Activated naive CD8-positive, alpha-beta T cell (primary cell): ENCODE measurements at regions not wholly inside any gene's neighbourhood (a gene's known extent, or its start where the extent isn't known, plus 50 kb on each side); places are given as distances from the start of the nearest gene placed in this dataset.
"Not testable (repeated sequence)": the region's sequence is repeated elsewhere in the genome, so short reads cannot be mapped to it uniquely, and the experiment has no call there.

ENCODE experiments used
- H3K27ac Mint-ChIP-seq: one replicate; pipeline ENCODE4 v1.8.0; 2021; ENCODE audit warnings: mixed read lengths
- H3K27me3 Mint-ChIP-seq: one replicate; pipeline ENCODE4 v1.8.0; 2021; ENCODE audit warnings: mixed read lengths
- H3K36me3 Mint-ChIP-seq: one replicate; pipeline ENCODE4 v1.8.0; 2021; ENCODE audit warnings: mixed read lengths
- H3K4me1 Mint-ChIP-seq: one replicate; pipeline ENCODE4 v1.8.0; 2021; ENCODE audit warnings: low read depth, mixed read lengths
- H3K4me3 Mint-ChIP-seq: one replicate; pipeline ENCODE4 v1.8.0; 2021; ENCODE audit warnings: mild to moderate bottlenecking, mixed read lengths
- H3K9me3 Mint-ChIP-seq: one replicate; pipeline ENCODE4 v1.8.0; 2021; ENCODE audit warnings: low read depth, mixed read lengths

DNA sequence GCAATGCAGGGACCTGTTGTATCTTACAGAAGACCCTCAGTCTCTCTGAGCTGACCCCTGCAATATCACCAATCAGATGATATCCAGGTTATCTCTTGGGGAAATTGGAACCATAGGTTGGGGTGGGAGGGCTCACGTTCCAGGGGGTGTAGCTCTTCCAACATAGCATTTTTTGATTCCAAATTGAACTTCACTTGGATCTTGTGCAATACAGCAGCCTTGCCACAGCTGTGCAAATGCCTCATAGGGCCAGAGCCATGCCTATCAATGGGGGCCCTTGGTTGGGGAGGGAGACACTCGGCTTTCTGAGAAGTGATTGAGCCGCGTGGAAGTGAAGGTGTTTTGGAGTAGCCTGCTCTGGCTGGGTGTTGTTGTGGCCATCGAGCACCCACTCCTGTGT is 117.2 kb upstream of the PITX1 start:
- H3K27me3 Mint-ChIP-seq: peaks cover 2% of the 10 kb centered on the region
- H3K9me3 Mint-ChIP-seq: peaks cover 10% of the 10 kb centered on the region
- no peak overlapping the region for H3K4me3 Mint-ChIP-seq
- peaks cover 2% of the 10 kb centered on the region for H3K36me3 Mint-ChIP-seq
- H3K4me1 Mint-ChIP-seq: no peaks in the 10 kb centered on the region
- no peak overlapping the region for H3K27ac Mint-ChIP-seq

DNA sequence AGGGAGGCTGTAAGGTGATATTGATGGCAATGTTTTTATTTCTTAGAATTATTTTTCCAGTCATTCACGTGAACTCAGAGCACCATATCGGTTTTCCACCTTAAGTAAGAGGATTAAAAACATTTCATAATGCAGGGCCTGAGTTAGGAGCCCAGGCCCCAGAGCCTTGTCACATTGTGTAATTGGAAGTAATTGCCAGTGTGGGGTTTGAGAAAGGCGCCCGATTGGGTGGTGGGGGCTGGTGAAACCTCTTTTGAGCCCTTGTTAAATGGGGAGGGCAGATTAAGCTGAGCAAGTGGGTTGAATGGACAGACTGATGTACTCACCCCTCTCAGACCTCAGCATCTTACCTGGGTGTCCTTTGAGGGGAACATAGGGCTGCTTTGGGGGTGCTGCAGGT is 116.7 kb upstream of the PITX1 start:
- H3K4me1 Mint-ChIP-seq: no peaks in the 10 kb centered on the region
- peaks cover 2% of the 10 kb centered on the region for H3K36me3 Mint-ChIP-seq
- H3K4me3 Mint-ChIP-seq: no peak overlapping the region

DNA sequence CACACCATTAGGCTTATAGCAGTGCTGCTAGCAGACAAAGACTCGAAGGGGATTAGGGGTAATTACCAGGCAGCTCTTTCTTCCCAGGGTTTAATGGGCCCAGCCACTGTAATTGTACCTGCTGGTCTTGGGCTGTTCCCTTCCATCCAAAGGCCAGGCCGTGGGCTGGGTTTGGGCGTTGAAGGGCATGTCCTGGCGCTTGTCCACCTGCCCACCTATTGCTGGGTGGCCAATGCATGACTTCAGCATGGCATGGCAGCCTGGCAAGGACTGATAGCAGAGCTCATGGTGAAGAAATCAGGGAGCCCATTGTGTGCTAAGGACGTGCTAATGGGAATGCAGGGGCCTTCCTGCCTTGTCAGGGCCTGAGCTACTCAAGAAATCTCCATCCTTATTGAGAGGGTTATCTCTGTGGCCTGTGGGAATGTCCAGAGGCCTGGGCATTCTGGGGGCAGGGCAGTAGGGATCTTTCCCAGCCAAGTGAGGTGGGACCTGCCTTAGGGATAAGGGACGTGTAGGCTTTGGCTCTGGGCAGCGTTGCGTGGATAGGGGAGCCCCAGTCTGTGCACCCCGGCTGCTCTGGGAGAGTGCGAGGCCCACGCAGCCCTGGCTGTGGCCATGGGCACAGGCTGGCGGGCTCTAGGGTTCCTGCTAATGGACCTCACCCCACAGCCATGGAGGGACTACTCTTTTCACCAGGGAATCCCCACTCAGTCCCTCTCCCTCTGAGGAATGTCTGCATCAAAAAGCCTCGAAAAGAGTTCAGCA is 116.1 kb upstream of the PITX1 start:
- no peak overlapping the region for H3K27ac Mint-ChIP-seq
- H3K4me3 Mint-ChIP-seq: no peak overlapping the region
- H3K4me1 Mint-ChIP-seq: no peaks in the 10 kb centered on the region
- H3K36me3 Mint-ChIP-seq: peaks cover 2% of the 10 kb centered on the region
- peaks cover 2% of the 10 kb centered on the region for H3K27me3 Mint-ChIP-seq
- peaks cover 10% of the 10 kb centered on the region for H3K9me3 Mint-ChIP-seq

More for the DNA sequence above, 116.7 kb upstream of the PITX1 start:
- Mint-ChIP-seq H3K9me3 (peaks cover 10% of the 10 kb centered on the region), H3K27me3 (peaks cover 2% of the 10 kb centered on the region), H3K27ac (no peak overlapping the region)

DNA sequence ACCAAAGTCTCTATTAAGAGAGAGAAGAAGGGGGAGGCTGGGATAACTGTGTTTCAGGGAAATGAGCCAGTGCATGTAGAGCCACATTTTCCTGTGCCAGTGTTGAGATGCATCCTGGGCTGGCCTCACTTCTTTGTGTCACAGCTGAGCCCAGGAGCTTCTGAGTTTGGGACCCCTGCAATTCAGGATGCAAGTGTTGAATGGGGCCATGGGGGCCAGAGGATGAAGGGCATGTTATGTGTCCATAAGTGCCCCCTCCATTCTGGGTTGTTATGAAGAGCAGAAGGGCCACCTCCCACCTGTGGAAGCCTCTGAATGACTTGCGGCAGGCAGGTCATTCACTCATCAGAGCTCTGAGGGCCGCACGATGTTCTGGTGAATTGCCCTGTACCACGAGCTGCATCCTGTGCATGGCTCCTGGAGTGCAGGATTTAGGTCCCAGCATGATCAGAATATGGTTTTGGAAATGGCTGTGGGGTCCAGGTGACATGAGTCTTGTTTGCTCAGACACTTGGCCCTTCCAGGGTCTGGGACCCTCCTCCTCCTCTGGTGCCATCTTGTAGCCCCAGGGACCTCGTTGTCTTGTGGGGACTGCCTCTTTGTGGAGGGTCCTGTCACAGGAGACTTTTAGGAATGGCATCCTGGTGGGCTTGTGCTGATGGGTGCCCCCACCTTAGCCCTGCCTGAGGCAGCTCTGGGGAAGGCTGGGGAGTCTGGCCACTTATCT is 115.4 kb upstream of the PITX1 start:
- Mint-ChIP-seq H3K9me3 (peaks cover 10% of the 10 kb centered on the region), H3K27ac (no peak overlapping the region), H3K27me3 (peaks cover 2% of the 10 kb centered on the region), H3K36me3 (no peaks in the 10 kb centered on the region), H3K4me1 (no peaks in the 10 kb centered on the region), H3K4me3 (no peak overlapping the region)

DNA sequence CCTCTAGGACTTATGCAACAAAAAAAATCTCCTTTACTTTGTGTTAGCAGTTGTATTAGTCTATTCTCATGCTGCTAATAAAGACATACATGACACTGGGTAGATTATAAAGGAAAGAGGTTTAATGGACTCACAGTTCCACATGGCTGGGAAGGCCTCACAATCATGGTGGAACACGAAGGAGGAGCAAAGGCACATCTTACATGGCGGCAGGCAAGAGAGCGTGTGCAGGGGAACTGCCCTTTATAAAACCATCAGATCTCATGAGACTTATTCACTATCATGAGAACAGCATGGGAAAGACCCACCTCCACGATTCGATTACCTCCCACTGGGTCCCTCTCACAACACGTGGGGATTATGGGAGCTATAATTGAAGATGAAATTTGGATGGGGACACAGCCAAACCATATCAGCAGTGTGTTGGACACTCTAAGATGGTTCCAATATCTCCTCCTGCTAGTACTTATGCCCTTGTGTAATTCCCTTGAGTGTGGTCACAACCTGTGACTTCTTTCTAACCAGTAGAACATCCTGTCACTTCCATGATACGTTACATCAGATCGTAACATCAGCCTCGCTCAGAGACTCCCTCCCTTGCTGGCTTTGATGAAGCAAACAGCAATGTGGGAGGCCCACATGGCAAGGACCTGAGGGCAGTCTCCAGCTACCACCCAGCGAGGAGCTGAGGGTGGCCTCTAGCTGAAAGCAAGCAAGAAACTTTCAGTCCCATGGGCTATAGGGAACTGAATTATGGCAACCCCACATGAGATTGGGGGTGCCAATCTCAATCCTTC is 113.5 kb upstream of the PITX1 start:
- H3K27me3 Mint-ChIP-seq: peaks cover 2% of the 10 kb centered on the region
- no peaks in the 10 kb centered on the region for H3K36me3 Mint-ChIP-seq
- H3K4me3 Mint-ChIP-seq: no peak overlapping the region
- no peaks in the 10 kb centered on the region for H3K4me1 Mint-ChIP-seq
- peaks cover 10% of the 10 kb centered on the region for H3K9me3 Mint-ChIP-seq
- no peak overlapping the region for H3K27ac Mint-ChIP-seq

DNA sequence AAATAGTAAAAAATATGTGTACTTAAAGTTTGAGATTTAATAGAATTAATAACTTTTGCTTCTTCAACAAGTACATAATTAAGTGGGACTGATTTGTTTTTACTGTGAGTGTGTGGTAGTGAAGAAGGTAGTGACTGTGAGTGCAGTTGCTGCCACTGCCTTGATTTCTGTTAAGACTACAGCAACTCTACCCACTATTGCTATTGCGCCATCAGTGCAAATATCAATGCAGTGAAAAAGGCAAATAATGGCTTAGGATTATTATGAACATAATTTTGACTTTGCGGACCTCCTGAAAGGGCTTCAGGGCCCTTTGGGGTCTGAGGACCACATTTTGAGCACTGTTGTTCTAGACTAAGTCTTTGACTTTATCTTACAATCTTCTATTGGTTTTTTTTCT is 112.0 kb upstream of the PITX1 start:
- peaks cover 10% of the 10 kb centered on the region for H3K9me3 Mint-ChIP-seq
- no peak overlapping the region for H3K4me3 Mint-ChIP-seq
- no peak overlapping the region for H3K27ac Mint-ChIP-seq
- H3K4me1 Mint-ChIP-seq: no peaks in the 10 kb centered on the region
- peaks cover 2% of the 10 kb centered on the region for H3K27me3 Mint-ChIP-seq
- no peaks in the 10 kb centered on the region for H3K36me3 Mint-ChIP-seq

DNA sequence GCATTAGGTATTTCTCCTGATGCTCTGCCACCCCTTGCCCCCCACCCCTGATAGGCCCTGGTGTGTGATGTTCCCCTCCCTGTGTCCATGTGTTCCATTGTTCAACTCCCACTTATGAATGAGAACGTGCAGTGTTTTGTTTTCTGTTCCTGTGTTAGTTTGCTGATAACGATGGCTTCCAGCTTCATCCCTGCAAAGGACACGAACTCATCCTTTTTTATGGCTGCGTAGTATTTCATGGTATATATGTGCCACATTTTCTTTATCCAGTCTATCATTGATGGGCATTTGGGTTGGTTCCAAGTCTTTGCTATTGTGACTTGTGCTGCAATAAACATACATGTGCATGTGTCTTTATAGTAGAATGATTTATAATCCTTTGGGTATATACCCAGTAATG is 109.7 kb upstream of the PITX1 start:
- not testable (repeated sequence) for H3K27ac Mint-ChIP-seq, H3K4me3 Mint-ChIP-seq, H3K36me3 Mint-ChIP-seq, H3K27me3 Mint-ChIP-seq, H3K4me1 Mint-ChIP-seq
- peaks cover 10% of the 10 kb centered on the region for H3K9me3 Mint-ChIP-seq

DNA sequence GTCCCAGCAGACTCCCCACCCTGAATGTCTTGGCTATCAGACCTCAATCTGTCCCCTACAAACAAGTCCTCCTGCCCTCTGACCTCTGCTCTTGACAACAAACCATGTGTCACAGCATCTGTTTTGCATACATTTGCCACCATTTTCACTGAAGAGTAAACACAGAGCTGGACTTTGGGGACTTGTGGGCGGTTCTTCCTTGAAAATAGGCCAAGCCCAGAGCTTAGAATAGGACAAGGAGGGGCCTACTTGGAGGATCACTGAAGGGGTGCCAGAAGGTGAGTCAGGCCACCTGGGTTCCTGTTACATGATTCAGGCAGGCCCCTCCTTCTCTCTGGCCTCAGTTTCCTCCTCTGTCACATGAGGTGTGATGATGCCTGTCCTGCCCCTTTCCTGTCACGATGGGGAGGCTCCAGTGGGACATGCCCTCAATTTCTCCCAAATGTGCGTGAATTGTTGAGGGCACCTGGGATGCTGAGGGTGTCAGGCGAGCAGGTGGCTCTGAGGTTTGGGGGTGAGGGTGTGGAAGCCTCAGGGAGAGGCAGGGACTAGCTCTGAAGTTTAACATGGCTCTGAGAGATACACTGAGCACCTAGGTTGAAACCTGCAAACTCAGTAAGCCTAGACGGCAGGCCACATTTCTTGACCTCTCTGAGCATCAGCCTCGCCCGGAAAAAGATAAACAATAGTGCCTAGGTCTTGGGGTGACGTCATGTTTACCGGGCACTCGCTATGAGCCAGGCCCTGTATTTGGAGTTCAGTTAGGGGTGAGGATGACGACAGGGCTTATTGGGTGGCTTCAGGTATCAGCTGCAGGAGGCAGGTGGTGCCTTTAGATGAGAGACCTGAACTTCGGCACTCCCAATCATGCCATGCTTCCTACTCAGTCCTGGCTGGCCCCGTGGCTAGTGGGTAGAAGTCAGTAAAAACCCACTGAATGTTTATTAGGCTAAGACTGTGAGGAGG is 107.6 kb upstream of the PITX1 start:
- Mint-ChIP-seq H3K27me3 (peaks cover 4% of the 10 kb centered on the region), H3K9me3 (no peaks in the 10 kb centered on the region), H3K4me1 (no peaks in the 10 kb centered on the region), H3K36me3 (no peaks in the 10 kb centered on the region), H3K4me3 (no peak overlapping the region), H3K27ac (no peak overlapping the region)

DNA sequence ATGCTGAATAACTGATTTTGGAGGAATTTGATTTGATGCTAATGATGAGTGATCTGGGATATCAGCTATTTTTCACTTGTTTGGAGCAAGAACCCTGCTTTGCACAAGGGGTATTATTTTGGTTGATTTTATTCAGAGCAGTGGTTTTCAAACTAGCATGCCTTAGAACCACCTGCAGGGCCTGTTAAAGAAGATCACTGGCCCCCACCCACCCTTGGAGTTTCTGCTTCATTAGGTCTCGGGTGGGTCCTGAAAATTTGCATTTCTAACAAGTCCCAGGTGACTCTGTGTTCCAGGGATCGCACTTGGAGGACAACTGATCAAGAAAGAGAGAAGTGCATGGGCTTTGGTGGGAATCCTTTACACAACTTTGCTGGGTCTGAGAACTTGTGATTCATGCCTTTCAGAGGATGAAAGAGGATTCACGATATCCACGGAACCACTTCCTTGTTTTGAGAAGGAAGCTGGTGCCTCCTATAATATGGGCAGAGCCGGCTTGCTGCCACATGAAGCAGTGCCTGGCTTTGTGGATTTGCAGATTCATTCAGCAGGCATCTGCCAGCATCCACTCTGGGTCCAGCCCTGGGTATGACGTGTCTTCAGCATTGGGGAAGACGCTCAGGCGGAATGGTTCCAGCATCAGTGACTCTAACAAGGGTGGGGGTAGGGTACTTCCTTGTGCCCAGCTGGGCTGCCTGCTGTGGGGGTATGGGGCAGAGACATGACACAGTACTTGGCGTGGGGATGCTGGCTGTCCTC is 106.6 kb upstream of the PITX1 start:
- Mint-ChIP-seq H3K9me3 (no peaks in the 10 kb centered on the region), H3K27ac (no peak overlapping the region), H3K4me1 (no peaks in the 10 kb centered on the region), H3K27me3 (peaks cover 4% of the 10 kb centered on the region), H3K4me3 (no peak overlapping the region), H3K36me3 (no peaks in the 10 kb centered on the region)

DNA sequence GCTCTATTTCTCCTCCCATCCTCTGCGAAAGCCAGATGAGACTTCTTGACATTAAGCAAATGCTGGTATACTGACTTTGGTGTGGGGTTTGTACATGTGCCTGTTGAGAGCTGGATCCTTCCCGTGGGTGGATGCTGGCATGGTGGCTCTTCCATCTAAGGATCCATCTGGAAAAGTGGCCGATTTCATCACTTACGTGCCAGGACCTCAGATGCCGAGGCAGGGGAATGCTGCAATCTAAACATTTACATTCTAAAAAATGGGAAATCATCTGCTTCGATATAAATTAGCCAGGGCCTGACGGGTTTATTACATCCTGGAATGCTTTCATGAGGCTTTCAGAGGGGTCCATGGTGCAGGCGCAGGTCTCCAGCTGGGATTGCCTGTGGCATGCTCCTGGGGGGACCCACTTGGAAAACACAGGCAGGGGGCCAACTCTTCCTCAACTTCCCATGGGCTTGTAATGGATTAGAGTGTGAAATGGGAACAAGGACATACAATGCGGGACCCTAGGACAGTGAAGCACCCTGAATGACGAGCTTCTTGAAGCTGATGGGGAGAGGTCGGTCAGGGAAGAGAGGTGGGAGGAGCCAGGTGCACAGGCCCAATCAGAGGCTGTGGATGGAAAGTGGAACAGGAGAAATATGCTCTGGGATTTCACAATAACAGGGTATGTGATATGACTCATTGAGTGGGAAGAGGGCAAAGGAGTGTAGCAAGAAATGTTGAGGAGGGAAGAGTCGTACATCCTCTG is 105.5 kb upstream of the PITX1 start:
- no peaks in the 10 kb centered on the region for H3K9me3 Mint-ChIP-seq
- H3K36me3 Mint-ChIP-seq: no peaks in the 10 kb centered on the region
- peaks cover 4% of the 10 kb centered on the region for H3K27me3 Mint-ChIP-seq
- H3K4me3 Mint-ChIP-seq: no peak overlapping the region
- H3K4me1 Mint-ChIP-seq: no peaks in the 10 kb centered on the region
- no peak overlapping the region for H3K27ac Mint-ChIP-seq

DNA sequence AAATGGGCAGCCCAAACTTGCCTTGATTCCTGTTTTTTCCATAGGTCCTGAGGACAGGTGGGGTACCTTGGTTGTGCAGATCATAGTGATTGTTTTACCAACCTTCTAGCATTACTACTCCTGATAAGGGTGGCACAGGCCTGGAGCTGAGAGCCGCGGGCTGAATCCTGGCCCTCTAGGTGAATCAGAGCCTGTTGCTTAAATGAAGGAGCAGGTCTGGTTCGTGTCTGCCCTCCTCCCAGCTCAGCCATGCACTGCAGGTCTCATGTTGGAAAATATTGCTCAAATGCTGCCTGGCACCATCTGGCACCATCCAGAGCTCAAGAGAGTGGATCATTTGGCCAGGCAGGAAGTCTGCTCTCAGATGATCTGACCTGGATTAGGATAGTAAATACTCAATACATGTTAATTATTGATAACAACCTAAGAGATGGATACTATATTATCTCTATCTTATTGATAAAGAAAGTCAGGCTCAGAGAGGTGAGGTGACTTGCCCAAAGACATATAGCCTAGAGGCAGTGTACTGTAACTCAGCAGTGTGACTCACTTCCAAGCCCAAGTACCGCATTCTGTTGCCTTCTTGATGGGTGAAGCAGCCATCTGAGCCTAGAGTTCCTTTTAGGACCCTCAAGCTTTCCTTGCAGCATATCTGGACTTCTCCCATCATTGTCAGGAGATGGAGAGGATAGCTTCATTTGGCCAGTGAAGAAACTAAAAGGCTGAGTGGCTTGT is 104.3 kb upstream of the PITX1 start:
- no peaks in the 10 kb centered on the region for H3K36me3 Mint-ChIP-seq
- no peak overlapping the region for H3K4me3 Mint-ChIP-seq
- H3K27ac Mint-ChIP-seq: no peak overlapping the region
- H3K4me1 Mint-ChIP-seq: no peaks in the 10 kb centered on the region
- H3K27me3 Mint-ChIP-seq: peaks cover 4% of the 10 kb centered on the region
- H3K9me3 Mint-ChIP-seq: no peaks in the 10 kb centered on the region

DNA sequence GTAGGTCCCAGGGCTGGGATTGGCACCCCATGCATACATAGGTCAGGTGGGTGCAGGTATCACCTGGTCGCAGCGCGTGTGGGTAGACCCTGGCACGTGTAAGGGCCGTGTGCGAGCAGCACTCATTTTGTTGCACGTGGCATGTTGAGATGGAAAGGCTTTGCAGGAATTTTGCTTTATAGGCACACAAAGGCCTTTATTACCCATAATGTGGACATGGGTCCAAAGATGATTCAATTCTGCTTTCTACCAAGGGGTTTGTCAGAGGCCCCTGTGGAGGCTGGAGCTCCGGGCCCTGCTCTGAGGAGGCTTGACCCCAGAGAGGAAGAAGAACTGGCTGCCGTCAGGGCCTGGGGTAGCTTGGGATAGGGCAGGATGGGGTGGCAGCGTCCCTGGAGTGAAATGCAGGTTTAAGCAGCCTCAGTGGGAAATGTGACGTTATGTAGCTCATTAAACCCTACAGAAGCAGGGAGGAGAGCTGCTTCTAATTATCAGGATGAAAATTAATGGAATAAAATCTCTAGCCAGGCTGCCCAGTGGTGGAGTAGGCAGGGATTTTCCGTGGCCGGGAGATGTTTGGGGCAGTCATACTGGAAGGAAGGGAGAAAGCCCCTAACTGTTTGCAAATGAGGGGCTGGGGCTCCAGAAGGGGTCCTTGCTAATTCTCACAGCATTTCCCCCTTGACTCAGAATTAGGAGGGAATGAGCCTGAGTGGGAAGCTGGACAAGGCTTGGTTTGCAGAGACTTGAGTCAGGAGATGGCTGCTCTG is 103.3 kb upstream of the PITX1 start:
- H3K27me3 Mint-ChIP-seq: peaks cover 4% of the 10 kb centered on the region
- no peaks in the 10 kb centered on the region for H3K9me3 Mint-ChIP-seq
- no peak overlapping the region for H3K27ac Mint-ChIP-seq
- no peak overlapping the region for H3K4me3 Mint-ChIP-seq
- H3K36me3 Mint-ChIP-seq: no peaks in the 10 kb centered on the region
- H3K4me1 Mint-ChIP-seq: no peaks in the 10 kb centered on the region
